ENCODE measurements at regions not wholly inside any gene's neighbourhood (a gene's known extent, or its start where the extent isn't known, plus 50 kb on each side); places are given as distances from the start of the nearest gene placed in this dataset.

DNA sequence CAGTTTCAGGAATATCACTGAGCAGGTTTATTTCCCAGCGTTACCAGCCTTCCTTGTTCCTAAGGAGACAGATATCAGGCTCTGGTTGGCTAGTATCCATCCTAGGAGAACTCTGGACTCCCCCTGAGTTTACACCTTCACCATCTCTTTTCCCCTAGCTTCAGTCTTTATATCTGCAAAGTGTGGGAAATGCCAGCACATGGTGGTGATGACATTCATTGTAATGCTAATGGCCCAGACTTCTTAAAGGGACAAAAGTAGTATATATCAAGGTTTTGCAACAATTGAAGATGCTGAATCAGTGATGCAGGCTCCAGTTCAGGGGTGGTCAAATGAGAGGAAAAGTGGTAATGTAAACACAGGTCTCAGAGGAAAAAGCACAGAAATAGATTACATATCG is 224.3 kb upstream of the SYNDIG1 start:
- no peak overlapping the region for H3K4me3 ChIP-seq
- no peak for DNase-seq (ENCODE audit: low spot score in 2 of 2)
- H3K27me3 ChIP-seq, result no peaks in the 10 kb centered on the region
- no peaks in the 10 kb centered on the region for H3K36me3 ChIP-seq
- no peak overlapping the region for H3K27ac ChIP-seq
- H3K9me3 ChIP-seq, result no peaks in the 10 kb centered on the region
- no peak for TF ChIP-seq POLR2A (IDR thresholded peaks at IDR 0.05)
- TF ChIP-seq, protein P1, sequence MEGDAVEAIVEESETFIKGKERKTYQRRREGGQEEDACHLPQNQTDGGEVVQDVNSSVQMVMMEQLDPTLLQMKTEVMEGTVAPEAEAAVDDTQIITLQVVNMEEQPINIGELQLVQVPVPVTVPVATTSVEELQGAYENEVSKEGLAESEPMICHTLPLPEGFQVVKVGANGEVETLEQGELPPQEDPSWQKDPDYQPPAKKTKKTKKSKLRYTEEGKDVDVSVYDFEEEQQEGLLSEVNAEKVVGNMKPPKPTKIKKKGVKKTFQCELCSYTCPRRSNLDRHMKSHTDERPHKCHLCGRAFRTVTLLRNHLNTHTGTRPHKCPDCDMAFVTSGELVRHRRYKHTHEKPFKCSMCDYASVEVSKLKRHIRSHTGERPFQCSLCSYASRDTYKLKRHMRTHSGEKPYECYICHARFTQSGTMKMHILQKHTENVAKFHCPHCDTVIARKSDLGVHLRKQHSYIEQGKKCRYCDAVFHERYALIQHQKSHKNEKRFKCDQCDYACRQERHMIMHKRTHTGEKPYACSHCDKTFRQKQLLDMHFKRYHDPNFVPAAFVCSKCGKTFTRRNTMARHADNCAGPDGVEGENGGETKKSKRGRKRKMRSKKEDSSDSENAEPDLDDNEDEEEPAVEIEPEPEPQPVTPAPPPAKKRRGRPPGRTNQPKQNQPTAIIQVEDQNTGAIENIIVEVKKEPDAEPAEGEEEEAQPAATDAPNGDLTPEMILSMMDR (IDR thresholded peaks at IDR 0.05), result no peak
- H3K4me1 ChIP-seq, result no peaks in the 10 kb centered on the region
- 61 to 62% methylated on average over 2 of the region's 2 CpGs for WGBS, 2 donors

DNA sequence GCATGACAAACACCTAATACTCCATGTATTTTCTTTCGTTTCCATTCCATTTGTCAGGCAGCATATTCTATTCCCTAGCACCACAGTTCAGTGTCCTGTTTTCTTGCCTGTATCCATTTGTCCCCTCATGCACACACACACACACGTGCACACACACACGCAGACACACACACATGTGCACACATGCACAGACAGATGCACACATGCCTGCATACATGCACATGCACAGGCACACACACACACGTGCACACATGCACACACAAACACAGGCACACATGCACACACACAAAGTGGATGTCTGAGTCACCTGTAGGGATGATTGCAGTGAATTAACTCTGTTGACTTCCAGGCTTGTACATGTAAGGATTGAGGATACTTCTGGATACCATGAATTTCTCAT is 226.7 kb upstream of the SYNDIG1 start:
- 86 to 92% methylated on average over 4 of the region's 4 CpGs for whole genome bisulfite sequencing, 2 donors
- no peak overlapping the region for H3K27ac ChIP-seq
- TF ChIP-seq EP300 (IDR thresholded peaks at IDR 0.05) (no peak), POLR2A (IDR thresholded peaks at IDR 0.05) (no peak)
- TF ChIP-seq, protein P1 (IDR thresholded peaks at IDR 0.05), result no peak
- no peak for DNase-seq (ENCODE audit: low spot score in 2 of 2)
- no peaks in the 10 kb centered on the region for H3K4me1 ChIP-seq
- H3K36me3 ChIP-seq, result no peaks in the 10 kb centered on the region
- H3K27me3 ChIP-seq, result no peaks in the 10 kb centered on the region
- H3K9me3 ChIP-seq, result no peaks in the 10 kb centered on the region
- H3K4me3 ChIP-seq, result no peak overlapping the region

DNA sequence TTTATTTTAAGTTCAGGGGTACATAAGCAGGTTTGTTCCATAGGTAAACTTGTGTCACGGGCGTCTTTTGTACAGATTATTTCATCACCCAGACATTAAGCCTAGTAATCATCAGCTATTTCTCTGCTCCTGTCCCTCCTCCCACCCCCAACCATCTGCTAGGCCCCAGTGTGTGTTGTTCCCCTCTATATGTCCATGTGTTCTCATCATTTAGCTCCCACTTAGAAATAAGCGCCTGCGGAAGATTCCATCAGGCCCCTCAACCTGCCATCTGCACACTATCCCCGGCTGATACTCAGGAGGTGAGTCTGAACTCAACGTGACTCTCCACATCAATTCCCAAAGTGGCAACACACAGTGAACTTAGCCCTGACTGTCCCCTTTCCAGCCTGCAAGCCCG is 228.0 kb upstream of the SYNDIG1 start:
- WGBS, 2 donors, result 89 to 92% methylated on average over 7 of the region's 7 CpGs
- no peak for DNase-seq (ENCODE audit: low spot score in 2 of 2)

DNA sequence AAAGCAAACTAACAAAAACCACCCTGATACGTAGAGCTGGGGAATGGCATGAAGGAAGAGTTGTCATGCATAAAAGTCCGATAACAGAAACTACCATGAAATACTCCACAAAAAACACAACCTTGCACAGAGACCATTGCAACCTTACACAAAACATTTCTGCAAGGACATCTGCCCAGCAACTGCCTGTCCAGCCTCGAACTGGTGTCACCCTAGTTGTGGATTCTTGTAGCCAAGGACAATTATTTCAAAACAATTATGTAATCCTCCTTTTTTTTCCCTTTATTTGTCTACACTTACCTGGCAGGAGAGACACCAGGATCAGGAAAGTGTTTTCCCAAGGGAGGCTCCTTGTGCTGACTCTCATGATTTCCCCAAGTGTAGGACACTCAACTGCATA is 232.5 kb upstream of the SYNDIG1 start:
- Histone ChIP-seq H3K4me1 (no peaks in the 10 kb centered on the region), H3K9me3 (no peaks in the 10 kb centered on the region), H3K27ac (no peak overlapping the region), H3K4me3 (no peak overlapping the region), H3K36me3 (no peaks in the 10 kb centered on the region), H3K27me3 (no peaks in the 10 kb centered on the region)
- WGBS, 2 donors, result 89 to 90% methylated on average over 3 of the region's 3 CpGs
- no peak for DNase-seq (ENCODE audit: low spot score in 2 of 2)
- TF ChIP-seq EP300 (IDR thresholded peaks at IDR 0.05) (no peak), POLR2A (IDR thresholded peaks at IDR 0.05) (no peak)
- TF ChIP-seq, protein P1 (IDR thresholded peaks at IDR 0.05), result no peak

More for the DNA sequence above, 228.0 kb upstream of the SYNDIG1 start:
- H3K9me3 ChIP-seq, result no peaks in the 10 kb centered on the region
- H3K27ac ChIP-seq, result no peak overlapping the region
- no peaks in the 10 kb centered on the region for H3K27me3 ChIP-seq
- TF ChIP-seq POLR2A (IDR thresholded peaks at IDR 0.05), result no peak
- TF ChIP-seq, protein P1 (IDR thresholded peaks at IDR 0.05), result no peak
- TF ChIP-seq EP300 (IDR thresholded peaks at IDR 0.05), result no peak
- no peak overlapping the region for H3K4me3 ChIP-seq
- no peaks in the 10 kb centered on the region for H3K4me1 ChIP-seq
- H3K36me3 ChIP-seq, result no peaks in the 10 kb centered on the region

DNA sequence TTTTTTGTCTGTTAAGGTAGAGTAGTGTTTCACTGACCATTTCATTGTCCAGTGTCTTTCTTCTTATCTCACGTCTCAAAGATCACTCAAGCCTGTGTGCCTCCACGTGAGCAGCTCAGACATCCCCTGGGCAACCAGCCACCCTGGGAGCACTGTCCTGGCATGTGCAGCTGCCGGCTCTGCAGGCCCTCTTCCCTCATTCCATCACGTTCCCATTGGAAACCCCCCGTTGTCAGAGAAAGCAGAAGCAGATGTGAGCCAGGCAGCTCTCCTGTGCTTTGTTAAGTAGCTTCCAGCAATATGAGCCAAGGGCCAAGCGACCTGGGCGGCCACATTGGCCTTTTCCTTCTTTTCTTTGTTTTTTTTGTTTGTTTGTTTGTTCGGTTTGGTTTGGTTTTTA is 233.2 kb upstream of the SYNDIG1 start:
- TF ChIP-seq, protein P1 (IDR thresholded peaks at IDR 0.05), result no peak
- TF ChIP-seq EP300 (IDR thresholded peaks at IDR 0.05), result no peak
- no peak for TF ChIP-seq POLR2A (IDR thresholded peaks at IDR 0.05)
- no peak overlapping the region for H3K4me3 ChIP-seq
- DNase-seq (ENCODE audit: low spot score in 2 of 2), result no peak
- H3K27me3 ChIP-seq, result no peaks in the 10 kb centered on the region
- no peak overlapping the region for H3K27ac ChIP-seq
- H3K36me3 ChIP-seq, result no peaks in the 10 kb centered on the region
- no peaks in the 10 kb centered on the region for H3K9me3 ChIP-seq
- WGBS, 2 donors, result 50 to 51% methylated on average over 8 of the region's 8 CpGs
- H3K4me1 ChIP-seq, result no peaks in the 10 kb centered on the region

Measured in tibial nerve (tissue), 4 donors.